ENCODE measurements at regions not wholly inside any gene's neighbourhood (a gene's known extent, or its start where the extent isn't known, plus 50 kb on each side); places are given as distances from the start of the nearest gene placed in this dataset.

DNA sequence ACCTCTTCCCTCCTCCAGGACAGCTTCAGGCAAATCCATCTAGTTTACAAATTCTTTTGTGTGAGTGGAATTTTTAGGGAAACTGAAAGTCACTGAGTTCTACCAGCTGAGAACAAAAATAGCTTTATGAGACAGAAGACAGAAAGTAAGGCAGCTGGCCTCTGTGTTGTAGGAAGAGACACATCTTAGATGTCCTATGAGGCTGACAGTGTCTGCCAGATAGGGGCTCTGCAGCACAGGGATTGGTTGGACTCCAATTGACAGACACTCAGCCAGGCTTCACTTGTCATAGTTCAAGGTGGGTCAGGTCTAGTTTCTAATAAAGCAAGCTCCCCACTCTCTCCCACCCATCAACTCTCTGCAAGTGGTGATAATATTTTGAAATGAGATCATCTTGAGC is 574.9 kb downstream of the CCSER2 start:
- intact Hi-C loops (cut with micrococcal nuclease): no loop called here
- no peak overlapping the region for H2AFZ ChIP-seq (ENCODE audit: insufficient read depth, low read depth, low read length, poor library complexity, severe bottlenecking)
- Mint-ChIP-seq H3K27ac (no peak overlapping the region), H3K9me3 (peaks cover 0 to 9% (median 4%) of the 10 kb centered on the region in 7 donors), H3K27me3 (ENCODE audit: low read depth in 3 of 3) (peaks cover 0 to 4% (median 1%) of the 10 kb centered on the region in 3 donors), H3K36me3 (no peaks in the 10 kb centered on the region), H3K4me1 (no peaks in the 10 kb centered on the region), H3K4me3 (no peak overlapping the region)
- no peak overlapping the region for H3K4me2 ChIP-seq (replicated peaks; ENCODE audit: extremely low read depth, low read length, poor library complexity, severe bottlenecking)
- peaks cover 0 to 4% of the 10 kb centered on the region in 2 donors for H3K9me3 ChIP-seq (replicated peaks in 1 of 2; ENCODE audit: control insufficient read depth in 1 of 2, insufficient read depth in 1 of 2, low read length in 2 of 2)
- no peaks in the 10 kb centered on the region for H3K27me3 ChIP-seq (ENCODE audit: control insufficient read depth in 2 of 2, insufficient read depth in 2 of 2, low read length in 2 of 2)
- no peak overlapping the region for H3K4me3 ChIP-seq (replicated peaks in 1 of 3; ENCODE audit: low read depth in 2 of 3, low read length in 3 of 3)
- H3K9ac ChIP-seq (ENCODE audit: insufficient read depth, low read length, poor library complexity, severe bottlenecking): no peak overlapping the region
- no peak overlapping the region for H3K27ac ChIP-seq (ENCODE audit: low read depth in 1 of 2, low read length in 2 of 2)
- TF ChIP-seq, protein P1, sequence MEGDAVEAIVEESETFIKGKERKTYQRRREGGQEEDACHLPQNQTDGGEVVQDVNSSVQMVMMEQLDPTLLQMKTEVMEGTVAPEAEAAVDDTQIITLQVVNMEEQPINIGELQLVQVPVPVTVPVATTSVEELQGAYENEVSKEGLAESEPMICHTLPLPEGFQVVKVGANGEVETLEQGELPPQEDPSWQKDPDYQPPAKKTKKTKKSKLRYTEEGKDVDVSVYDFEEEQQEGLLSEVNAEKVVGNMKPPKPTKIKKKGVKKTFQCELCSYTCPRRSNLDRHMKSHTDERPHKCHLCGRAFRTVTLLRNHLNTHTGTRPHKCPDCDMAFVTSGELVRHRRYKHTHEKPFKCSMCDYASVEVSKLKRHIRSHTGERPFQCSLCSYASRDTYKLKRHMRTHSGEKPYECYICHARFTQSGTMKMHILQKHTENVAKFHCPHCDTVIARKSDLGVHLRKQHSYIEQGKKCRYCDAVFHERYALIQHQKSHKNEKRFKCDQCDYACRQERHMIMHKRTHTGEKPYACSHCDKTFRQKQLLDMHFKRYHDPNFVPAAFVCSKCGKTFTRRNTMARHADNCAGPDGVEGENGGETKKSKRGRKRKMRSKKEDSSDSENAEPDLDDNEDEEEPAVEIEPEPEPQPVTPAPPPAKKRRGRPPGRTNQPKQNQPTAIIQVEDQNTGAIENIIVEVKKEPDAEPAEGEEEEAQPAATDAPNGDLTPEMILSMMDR (IDR thresholded peaks at IDR 0.05): no peak
- DNase-seq: no peak
- no peaks in the 10 kb centered on the region for H3K36me3 ChIP-seq (replicated peaks in 1 of 2; ENCODE audit: control insufficient read depth in 1 of 2, insufficient read depth in 2 of 2, low read length in 2 of 2)
- H3K4me1 ChIP-seq (ENCODE audit: control insufficient read depth in 1 of 2, insufficient read depth in 2 of 2, low read length in 2 of 2): no peaks in the 10 kb centered on the region
- no peaks in the 10 kb centered on the region for H4K20me1 ChIP-seq (ENCODE audit: insufficient read depth, low read length)
- H3K79me2 ChIP-seq (ENCODE audit: insufficient read depth, low read length): no peaks in the 10 kb centered on the region

DNA sequence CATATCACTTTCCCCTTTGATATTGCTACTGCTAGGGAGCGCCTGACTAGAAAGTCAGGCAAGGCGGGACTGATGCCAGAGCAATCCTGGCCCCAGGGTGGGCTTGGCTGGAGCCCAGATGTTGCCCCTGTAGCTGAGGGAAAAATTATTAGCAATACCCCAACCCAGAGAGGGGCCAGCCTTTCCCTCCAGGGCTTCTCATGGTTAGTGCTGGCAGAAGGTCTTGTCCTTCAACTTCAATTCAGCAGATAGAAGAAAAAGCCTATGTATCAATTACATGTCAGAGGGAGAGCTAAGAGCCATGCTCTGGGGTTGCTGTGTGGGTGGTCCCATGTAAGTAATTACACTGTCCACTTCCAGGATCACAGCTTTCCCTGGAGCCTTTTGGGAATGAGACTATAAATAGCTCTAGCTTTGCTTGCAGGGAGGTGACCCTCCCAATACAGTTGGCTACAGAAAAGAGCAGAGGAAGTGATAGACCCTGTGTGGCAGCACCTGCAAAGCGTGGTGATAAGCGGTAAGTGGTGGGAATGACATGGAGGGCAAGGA is 579.1 kb downstream of the CCSER2 start:
- Mint-ChIP-seq H3K9me3 (peaks cover 0 to 12% (median 5%) of the 10 kb centered on the region in 7 donors), H3K27ac (no peak overlapping the region), H3K27me3 (ENCODE audit: low read depth in 3 of 3) (peaks cover 0 to 1% (median 0%) of the 10 kb centered on the region in 3 donors), H3K36me3 (no peaks in the 10 kb centered on the region), H3K4me1 (no peaks in the 10 kb centered on the region), H3K4me3 (no peak overlapping the region)
- Histone ChIP-seq H4K20me1 (ENCODE audit: insufficient read depth, low read length) (no peaks in the 10 kb centered on the region), H3K27ac (ENCODE audit: low read depth in 1 of 2, low read length in 2 of 2) (no peak overlapping the region), H3K9ac (ENCODE audit: insufficient read depth, low read length, poor library complexity, severe bottlenecking) (no peak overlapping the region), H3K9me3 (replicated peaks in 1 of 2; ENCODE audit: control insufficient read depth in 1 of 2, insufficient read depth in 1 of 2, low read length in 2 of 2) (peaks cover 0 to 4% of the 10 kb centered on the region in 2 donors), H3K4me3 (replicated peaks in 1 of 3; ENCODE audit: low read depth in 2 of 3, low read length in 3 of 3) (no peak overlapping the region), H3K27me3 (ENCODE audit: control insufficient read depth in 2 of 2, insufficient read depth in 2 of 2, low read length in 2 of 2) (no peaks in the 10 kb centered on the region), H3K36me3 (replicated peaks in 1 of 2; ENCODE audit: control insufficient read depth in 1 of 2, insufficient read depth in 2 of 2, low read length in 2 of 2) (no peaks in the 10 kb centered on the region), H2AFZ (ENCODE audit: insufficient read depth, low read depth, low read length, poor library complexity, severe bottlenecking) (no peak overlapping the region), H3K79me2 (ENCODE audit: insufficient read depth, low read length) (no peaks in the 10 kb centered on the region), H3K4me1 (ENCODE audit: control insufficient read depth in 1 of 2, insufficient read depth in 2 of 2, low read length in 2 of 2) (no peaks in the 10 kb centered on the region), H3K4me2 (replicated peaks; ENCODE audit: extremely low read depth, low read length, poor library complexity, severe bottlenecking) (no peak overlapping the region)
- no peak for DNase-seq
- TF ChIP-seq, protein P1 (IDR thresholded peaks at IDR 0.05): no peak
- WGBS (ENCODE audit: insufficient coverage): 90% methylated on average over 2 of the region's 4 CpGs
- intact Hi-C loops (cut with micrococcal nuclease): no loop called here
